ENCODE measurements at regions not wholly inside any gene's neighbourhood (a gene's known extent, or its start where the extent isn't known, plus 50 kb on each side); places are given as distances from the start of the nearest gene placed in this dataset.
"Not testable (repeated sequence)": the region's sequence is repeated elsewhere in the genome, so short reads cannot be mapped to it uniquely, and the experiment has no call there.

DNA sequence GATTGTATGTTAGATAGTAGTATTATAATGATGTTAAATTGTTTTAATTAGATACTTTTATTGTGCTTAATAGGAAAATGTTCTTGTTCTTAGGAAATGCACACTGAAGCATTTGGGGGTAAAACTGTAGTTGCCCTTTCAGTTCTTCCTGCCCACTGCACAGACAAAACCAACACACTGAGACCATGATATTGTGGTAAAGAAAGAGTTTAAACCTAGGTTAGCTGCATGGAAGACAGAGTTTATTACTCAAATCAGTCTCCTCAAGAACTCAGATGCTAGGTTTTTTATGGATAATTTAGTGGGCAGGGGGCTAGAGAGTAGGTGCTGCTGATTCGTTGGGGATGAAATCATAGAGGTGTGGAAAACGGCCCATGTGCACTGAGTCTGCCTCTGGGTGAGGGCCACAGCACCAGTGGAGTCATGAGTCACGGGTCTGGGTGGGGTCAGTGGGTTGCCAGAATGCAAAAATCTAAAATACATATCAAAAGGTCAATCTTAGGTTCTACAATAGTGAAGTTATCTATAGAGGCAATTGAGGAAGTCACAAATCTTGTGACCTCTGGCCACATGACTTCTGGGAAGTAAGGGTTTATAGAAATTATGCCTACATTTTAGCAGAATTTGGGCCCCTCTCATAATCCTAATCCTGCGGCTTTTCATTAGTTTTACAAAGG is 124.8 kb upstream of the FOXN2 start:
- no peak for DNase-seq (ENCODE audit: low read depth in 2 of 2)

DNA sequence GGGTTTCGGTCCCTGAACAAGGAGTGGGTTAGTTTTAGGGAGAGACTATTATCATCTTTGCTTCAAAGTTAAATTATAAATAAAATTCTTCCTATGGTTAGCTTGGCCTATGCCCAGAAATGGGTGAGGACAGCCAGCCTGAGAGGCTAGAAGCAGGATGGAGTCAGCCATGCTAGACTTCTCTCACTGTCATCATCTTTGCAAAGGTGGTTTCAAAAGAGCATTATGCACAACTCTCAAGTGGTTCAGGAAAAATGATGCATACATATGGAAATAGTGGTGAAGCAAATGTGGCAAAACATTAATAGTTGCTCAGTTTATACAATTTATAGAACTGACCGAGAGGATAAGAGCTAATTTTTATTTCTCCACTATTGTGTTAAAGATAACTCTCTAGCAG is 124.3 kb upstream of the FOXN2 start:
- no peak for DNase-seq (ENCODE audit: low read depth in 2 of 2)

DNA sequence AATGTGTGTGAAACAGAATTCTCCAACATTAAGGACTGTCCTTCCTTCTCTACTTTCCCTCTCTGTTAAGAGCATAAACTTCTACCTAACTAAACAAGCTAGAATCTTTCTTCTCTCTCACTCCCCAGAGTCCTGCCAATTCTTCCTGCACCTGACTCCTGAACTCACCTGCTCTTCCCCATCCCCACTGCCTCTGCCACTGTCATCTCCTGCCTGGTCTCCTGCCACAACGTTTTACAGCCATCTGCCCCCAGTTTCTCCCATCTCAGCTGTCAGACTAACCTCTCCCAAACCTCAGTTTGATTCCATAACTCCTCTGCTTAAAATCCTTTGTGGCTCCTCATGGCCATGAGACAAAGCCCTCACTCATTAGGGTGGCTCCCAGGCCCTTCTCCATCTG is 119.8 kb upstream of the FOXN2 start:
- DNase-seq (ENCODE audit: low read depth in 2 of 2) = no peak

DNA sequence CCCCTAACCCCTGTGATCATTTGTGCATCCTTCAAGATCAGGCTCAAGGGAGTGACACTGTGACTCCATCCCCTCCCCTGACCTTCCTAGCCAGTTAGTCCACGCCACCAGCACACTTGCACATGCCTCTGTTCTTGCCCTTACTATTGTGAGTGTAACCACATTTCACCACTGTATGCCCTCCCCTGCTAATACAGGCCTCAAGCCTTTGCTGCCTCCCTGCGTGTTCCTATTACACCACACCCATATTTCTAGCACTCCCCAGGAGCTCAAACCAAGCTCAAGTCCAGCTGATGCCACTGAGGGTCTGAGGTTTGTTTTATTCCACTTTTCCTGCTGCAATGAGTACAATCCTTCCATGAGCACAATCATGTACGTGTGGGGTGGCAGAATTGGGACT is 119.3 kb upstream of the FOXN2 start:
- DNase-seq (ENCODE audit: low read depth in 2 of 2) = no peak

DNA sequence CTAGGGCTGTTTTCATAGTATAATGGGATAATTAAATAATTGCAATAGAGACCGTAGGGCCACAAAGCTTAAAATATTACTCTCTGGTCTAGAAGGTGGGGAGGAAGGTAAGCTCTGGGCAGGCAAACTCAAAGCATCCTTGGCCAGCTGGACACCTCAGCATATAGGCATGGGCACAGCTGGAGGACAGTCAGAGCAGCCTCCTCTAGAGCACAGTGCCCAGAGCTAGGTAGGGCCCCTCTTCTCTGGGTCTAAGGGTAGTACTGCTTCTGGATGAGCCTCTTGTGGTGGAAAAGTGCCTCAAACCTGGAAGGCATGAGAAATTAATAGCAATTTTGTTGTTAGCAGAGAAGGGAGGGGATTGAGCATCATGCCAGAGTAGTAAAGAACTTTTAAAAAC is 116.9 kb upstream of the FOXN2 start:
- DNase-seq (ENCODE audit: low read depth in 2 of 2) = no peak

DNA sequence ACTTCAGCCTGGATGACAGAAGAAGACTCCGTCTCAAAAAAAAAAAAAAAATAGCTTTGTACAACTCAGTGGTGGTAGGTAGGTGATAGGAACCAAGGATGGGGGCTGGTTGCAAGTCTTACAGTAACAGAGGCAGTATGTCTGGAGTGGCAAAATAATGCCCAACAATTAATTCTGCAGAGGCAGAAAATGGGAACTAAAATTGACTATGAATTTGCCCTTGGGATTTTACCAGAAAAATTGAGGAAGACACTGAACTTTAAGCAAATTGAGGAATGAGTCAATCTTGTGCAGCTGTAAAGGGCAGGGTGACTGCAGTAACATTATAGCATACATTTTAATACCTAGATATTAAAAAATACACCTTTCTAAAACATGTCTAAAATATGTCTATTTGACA is 116.1 kb upstream of the FOXN2 start:
- DNase-seq (ENCODE audit: low read depth in 2 of 2) = no peak

DNA sequence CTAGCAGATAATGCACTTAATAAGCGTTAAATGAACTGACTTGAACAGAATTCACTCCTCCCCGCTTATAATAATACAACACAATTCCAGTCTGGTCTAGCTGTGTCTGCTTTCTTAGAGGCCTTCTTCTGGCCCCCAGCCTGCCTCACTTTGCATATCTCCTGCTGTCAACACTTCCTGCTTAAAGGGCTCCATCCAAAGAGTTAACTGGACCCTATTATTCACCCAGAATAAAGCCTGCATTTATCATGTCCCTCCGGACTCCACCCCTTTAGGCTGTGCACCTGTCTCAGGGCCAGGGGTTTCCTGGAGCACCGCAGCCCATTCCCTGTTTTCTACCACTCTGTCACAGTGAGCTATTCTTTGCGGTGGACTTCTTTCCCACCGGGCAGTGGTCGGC is 115.4 kb upstream of the FOXN2 start:
- no peak for DNase-seq (ENCODE audit: low read depth in 2 of 2)

DNA sequence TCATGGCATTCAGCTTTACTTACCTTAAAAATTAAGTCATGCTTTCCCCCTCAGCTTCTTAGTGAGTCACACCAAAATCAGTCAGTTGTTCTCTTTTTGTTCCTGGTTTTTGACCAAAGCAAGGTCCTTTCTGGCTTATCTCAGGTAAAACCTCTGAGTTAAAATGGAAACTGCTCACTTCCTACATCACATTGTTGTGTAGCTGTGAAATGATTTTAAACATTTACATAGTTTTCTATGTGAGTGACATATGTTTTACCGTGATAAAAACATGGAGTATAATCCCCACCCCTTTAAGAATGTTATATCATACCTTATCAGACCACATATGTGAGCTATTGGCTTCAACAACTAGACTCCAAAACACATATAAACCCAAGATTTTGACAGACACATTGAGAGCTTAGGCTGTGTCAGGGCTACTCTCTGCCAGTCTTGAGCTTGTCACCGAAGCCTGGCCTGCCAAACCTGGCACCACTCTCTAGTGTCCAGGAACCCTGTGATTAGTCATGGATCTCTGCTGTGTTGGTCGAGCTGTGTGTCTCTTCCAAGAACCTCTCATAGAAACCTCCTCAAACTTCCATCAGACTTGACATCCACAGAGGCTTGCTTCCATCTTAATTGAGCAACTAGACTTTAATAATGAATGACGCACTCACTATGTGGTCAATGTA is 113.7 kb upstream of the FOXN2 start:
- no peak for DNase-seq (ENCODE audit: low read depth in 2 of 2)

DNA sequence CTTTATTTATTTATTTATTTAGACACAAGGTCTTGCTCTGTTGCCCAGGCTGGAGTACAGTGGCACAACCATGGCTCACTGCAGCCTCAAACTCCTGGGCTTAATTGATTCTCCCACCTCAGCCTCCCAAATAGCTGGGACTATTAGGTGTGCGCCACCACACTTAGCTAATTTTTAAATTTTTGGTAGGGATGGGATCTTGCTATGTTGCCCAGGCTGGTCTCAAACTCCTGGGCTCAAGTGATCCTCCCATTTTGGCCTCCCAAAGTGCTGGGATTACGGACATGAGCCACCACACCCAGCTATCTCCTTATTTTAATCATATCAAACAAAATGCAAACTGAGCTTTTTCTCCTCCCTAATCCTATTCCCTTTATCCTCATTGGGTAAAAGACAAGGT is 113.0 kb upstream of the FOXN2 start:
- not testable (repeated sequence) for DNase-seq (ENCODE audit: low read depth in 2 of 2)

DNA sequence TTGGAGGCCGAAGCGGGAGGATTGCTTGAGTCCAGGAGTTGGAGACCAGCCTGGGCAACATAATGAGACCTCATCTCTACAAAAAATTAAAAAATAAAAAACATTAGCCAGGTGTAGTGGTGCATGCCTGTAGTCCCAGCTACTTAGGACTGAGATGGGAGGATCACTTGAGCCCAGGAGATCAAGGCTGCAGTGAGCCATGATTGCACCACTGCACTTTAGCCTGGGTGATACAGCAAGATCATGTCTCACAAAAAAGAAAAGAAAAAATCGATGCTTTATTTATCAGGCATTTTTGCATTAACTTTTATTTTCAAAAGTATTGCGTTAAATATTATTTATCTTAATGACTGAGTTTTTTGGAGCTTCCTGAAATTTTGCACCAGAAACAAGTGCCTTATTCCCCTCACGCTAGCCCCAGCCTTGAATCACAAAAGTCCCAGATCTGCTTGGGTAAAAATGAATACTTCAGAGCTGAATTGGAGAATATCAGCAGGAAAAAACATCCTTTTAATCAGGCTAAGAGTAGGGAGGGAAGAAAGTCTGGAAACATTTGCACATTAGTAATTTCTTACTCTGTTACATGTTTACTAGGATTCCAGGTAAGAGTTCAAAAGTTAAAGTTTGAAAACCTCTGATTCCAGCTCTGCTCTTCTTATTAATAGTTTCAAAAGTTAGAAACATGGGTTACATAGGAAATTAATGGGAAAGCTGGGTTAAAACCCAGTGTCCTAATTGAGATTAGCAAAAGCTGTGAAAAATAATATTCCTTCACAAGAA is 111.4 kb upstream of the FOXN2 start:
- DNase-seq (ENCODE audit: low read depth in 2 of 2) = no peak

DNA sequence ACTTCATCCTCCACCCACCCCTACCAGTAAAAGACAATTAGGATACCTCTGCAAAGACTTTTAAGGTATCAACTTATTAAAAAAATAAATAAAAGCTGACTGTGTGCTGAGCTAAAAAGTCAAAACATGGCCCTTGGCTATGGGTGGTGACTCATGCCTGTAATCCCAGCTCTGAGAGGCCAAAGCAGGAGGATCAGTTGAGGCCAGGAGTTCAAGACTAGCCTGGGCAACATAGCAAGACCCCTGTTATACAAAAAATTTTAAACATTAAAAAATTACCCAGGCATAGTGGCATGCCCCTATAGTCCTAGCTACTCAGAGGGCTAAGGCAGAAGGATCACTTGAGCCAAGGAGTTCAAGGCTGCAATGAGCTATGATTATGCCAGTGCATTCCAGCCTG is 110.8 kb upstream of the FOXN2 start:
- DNase-seq (ENCODE audit: low read depth in 2 of 2) = no peak

DNA sequence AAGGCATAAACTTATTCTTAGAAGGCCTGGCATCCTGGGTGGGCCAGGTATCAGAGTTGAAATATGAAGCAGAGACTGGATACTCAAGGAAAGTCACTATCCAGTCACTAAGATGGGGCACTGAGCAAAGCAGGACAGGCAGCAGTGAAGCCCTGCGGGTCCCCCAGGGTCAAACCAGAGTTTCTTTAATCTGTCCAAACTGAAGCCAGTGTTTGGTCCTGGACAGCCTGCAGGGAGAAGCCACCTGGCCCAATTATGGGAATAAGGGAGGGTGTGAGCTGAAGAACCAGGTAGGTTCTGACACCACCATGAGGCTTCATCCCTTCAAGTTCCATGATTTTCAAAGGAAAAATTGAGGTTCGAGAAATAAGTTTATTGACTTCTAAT is 109.7 kb upstream of the FOXN2 start:
- no peak for DNase-seq (ENCODE audit: low read depth in 2 of 2)

DNA sequence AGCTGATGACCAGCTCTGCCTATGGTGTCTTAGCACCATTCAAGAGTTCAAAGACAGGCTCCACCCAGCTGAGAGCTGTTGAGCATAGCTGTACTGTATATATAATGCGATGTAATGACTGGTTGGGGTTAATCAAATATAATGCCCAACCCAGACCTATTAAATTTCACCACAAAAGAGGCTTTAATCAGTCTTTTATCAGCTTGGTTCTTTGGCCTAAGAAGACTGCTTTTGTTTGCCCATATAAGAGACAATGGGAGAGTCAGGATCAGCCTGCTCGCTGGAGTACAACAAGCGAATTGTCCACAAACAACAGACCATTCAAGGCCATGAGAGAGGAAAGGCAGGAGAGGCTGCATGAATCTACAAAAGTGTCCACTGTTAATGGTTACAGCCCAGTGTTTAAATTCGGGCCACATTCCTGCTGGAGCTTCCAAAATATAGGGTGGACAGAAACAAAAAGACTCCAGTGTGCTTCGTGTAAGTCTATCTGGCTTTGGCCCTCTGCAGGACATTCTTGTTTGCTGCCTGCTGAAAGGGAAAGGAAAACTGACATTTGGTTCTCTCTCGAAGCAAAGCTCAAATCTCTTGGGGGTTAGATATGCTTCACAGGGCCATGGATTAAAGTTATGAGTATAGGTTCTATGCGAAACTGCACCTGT is 109.2 kb upstream of the FOXN2 start:
- no peak for DNase-seq (ENCODE audit: low read depth in 2 of 2)

DNA sequence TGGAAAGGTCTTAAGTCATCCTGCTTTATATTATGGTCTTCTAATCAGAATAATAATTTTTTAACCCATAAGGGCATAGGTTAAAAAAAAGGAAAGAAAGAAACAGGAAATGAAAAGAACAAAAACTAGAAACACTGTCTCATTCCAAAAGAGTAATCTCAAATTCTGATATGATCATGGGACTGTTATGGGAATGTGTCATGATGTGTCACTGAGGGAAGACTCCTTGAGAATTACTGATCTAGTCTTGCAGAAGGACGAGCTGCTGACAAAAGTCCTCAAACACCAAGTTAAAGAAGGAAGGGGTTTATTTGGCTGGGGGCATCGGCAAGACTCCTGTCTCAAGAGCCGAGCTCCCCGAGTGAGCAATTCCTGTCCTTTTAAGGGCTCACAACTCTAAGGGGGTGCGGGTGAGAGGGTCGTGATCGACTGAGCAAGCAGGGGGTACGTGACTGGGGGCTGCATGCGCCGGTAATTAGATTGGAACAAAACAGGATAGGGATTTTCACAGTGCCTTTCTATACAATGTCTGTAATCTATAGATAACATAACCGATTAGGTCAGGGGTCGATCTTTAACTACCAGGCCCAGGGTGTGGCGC is 108.3 kb upstream of the FOXN2 start:
- DNase-seq (ENCODE audit: low read depth in 2 of 2) = not testable (repeated sequence)

DNA sequence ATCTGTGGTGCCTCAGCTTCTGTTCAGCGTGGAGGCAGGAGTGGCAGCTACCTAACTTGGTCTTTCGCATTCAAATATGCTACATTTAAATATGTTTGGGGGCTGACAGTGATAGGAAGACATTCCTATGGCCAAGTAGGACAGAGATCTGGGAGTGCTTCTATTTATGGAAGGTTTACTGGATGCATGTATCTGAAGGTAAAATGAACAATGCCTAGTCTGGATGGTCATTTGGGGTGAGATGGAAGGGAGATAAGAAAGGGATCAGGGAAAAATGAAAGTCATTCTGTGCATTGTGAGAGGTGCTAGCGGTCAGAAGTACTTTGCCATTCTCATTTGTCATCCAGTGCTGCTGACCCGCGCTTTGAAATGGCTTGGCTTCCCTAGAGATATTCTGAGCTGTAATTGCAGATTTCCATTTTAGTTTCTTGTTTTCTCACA is 107.3 kb upstream of the FOXN2 start:
- no peak for DNase-seq (ENCODE audit: low read depth in 2 of 2)

DNA sequence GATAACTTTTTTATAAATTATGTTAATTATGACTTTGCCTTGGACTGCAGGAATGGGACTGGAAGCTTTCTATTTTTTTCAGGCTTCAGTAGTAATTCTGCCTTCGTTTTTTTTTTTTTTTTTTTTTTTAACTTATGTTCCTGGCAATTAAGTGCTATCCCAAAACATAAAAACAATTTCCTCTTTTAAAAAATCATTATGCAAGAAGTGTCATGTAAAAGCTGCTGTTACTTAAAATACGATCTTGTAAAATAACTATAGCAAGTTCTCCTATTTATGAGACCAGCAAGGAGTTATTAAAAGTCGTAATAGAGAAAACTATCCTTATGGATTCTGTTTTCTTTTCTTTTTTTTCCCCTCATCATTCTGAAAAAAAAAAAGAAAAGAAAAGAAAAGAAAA is 106.6 kb upstream of the FOXN2 start:
- DNase-seq (ENCODE audit: low read depth in 2 of 2) = no peak

DNA sequence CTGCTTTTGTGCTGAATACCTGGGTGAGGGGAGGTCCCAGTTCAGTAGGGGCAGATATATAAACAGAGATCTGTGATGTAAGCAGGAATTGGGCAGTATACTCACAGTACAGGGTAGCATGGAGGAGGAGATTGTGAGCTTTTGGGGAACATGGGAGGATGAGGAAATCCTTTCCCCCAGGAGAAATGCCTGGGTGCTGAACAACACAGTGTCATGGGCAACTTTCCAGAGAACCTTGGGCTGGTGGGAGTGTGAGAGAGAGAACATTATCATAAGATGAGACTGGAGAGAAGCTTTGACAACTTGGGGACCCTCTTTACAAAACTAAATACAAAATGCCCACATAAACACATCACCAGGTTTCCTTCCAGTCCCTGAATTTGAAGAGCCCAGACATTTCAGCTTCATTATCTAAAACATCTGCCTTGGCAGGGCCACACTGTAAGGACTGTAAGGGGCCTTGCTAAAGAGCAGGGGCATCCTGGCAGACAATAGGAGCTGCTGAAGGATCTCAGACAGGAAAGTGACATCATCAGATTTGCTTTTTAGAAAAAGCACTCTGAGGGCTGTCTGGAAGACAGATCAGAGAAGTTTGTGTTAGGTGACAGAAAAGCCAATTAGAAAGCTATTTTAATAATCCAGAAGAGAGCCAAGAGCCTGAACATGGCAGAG is 105.1 kb upstream of the FOXN2 start:
- no peak for DNase-seq (ENCODE audit: low read depth in 2 of 2)

DNA sequence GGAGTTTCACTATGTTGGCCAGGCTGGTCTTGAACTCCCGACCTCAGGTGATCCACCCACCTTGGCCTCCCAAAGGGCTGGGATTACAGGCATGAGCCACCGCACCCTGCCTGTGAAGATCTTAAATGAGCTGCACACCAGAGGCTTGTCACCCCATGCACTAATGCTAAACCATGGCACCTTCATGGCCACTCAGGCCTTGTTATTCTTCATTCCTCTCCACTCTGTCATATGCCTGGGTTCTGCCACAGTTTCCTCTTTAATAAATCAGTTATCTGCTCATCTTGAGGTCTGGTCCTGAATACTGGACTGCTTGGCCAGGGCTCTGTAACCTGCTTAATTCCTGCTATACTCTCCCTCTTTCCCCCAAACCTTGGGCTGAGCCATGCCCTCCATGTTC is 104.3 kb upstream of the FOXN2 start:
- DNase-seq (ENCODE audit: low read depth in 2 of 2) = no peak

DNA sequence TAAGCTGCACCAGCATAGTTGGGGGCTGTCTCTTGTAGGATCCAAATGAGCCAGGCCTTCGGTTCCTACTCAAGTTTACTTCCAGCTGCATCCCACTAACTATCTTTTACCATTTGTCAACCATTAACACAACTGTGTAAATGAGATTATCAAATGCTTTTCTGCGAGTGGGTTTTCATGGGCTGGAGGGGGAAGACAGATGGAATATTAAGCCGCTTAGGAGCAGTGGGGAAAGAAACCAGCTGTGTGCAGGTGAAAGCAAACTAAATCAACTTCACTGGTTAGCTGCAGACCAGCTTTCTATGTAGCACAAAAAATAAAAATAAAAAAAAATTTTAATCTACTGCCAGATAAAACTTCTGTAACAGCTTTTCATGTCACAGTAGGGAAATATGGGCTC is 100.8 kb upstream of the FOXN2 start:
- no peak for DNase-seq (ENCODE audit: low read depth in 2 of 2)

DNA sequence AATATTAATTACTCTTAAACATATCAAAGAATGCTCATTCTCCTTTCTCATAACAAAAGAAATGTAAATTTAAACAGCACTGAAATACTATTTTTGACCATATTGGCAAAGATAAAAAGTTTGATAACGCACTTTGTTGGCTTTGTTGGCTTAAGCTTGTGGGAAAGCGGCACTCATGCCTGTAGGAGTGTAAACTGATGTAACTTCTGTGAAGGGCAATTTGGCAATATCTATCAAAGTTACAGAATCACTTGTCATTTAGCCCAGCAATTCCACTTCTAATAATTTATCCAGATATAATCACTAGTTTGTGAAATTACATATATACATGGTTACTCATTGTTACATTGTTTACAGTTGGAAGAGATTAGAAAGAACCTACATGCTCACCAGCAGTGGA is 96.3 kb upstream of the FOXN2 start:
- DNase-seq (ENCODE audit: low read depth in 2 of 2) = no peak

DNA sequence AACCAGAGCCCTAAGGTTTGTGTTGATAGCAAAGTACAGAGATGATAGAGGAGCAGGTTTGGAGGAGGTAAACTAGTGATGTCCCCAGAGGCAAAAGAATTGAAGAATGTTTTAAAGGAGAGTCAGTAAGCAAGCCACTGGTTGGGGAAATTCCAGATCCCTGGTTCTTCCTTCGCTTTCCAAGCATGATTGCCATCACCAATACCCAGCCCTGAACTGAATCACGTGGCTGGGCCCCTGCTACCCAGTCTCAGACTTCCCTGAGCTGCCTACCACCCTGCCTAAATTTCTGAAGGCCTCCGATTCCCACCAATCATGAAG is 95.3 kb upstream of the FOXN2 start:
- no peak for DNase-seq (ENCODE audit: low read depth in 2 of 2)

Data from activated CD4-positive, alpha-beta T cell treated with anti-CD3 and anti-CD28 coated beads for 24 hours (primary cell).